K562 (cell line): ENCODE measurements at regions not wholly inside any gene's neighbourhood (a gene's known extent, or its start where the extent isn't known, plus 50 kb on each side); places are given as distances from the start of the nearest gene placed in this dataset.

Experiments used
- BCLAF1 ChIP-seq, 2 experiments: fragments of 450-650 bp in 1 of 2; IDR thresholded peaks; 2 replicates each; pipeline ENCODE4 v1.6.1; 2011 to 2017; ENCODE audit warnings: low read depth in 2 of 2, antibody characterized with exemption in 1 of 2, borderline replicate concordance in 1 of 2, low read length in 1 of 2, mild to moderate bottlenecking in 1 of 2, mixed read lengths in 1 of 2; ENCODE audit not compliant: control insufficient read depth in 1 of 2
- EP300 ChIP-seq: IDR thresholded peaks from 2 replicates; pipeline ENCODE4 v1.6.1; 2012; ENCODE audit warnings: low read length, improper control_type of control experiment
- NFRKB ChIP-seq: fragments of 450-650 bp; IDR thresholded peaks from 2 replicates; pipeline ENCODE4 v1.6.1; 2016; ENCODE audit warnings: low read depth
- RHOXF2B ChIP-seq: fragments of 250-450 bp; sonication (Bioruptor Pico); conservative IDR thresholded peaks from 2 replicates; pipeline ENCODE4 v1.5.1; 2021
- ZBTB40 ChIP-seq, 2 experiments: fragments of 450-650 bp in 1 of 2; sonication (generic) in 1 of 2; formaldehyde crosslinking in 1 of 2; IDR thresholded peaks; 2 replicates each; pipeline versions ENCODE4 v1.7.1 to v1.9.0; 2016 to 2022; ENCODE audit warnings: inconsistent platforms in 1 of 2, mild to moderate bottlenecking in 1 of 2, missing genetic modification reagents in 1 of 2
- ZNF407 ChIP-seq: fragments of 450-650 bp; IDR thresholded peaks from 2 replicates; pipeline ENCODE4 v1.6.1; 2016; ENCODE audit warnings: low read depth
- TF ChIP-seq, protein P1 (sequence below): fragments of 250-450 bp; sonication (Bioruptor Pico); IDR thresholded peaks from 2 replicates; pipeline ENCODE4 v1.5.0; 2020; ENCODE audit warnings: mild to moderate bottlenecking, borderline replicate concordance

- no peak for TF ChIP-seq ZBTB40 (IDR thresholded peaks at IDR 0.05)
- no peak for TF ChIP-seq ZBTB40 (CRISPR knock-in tag; IDR thresholded peaks at IDR 0.05)
- TF ChIP-seq NFRKB, result no peak
- TF ChIP-seq, protein P1, sequence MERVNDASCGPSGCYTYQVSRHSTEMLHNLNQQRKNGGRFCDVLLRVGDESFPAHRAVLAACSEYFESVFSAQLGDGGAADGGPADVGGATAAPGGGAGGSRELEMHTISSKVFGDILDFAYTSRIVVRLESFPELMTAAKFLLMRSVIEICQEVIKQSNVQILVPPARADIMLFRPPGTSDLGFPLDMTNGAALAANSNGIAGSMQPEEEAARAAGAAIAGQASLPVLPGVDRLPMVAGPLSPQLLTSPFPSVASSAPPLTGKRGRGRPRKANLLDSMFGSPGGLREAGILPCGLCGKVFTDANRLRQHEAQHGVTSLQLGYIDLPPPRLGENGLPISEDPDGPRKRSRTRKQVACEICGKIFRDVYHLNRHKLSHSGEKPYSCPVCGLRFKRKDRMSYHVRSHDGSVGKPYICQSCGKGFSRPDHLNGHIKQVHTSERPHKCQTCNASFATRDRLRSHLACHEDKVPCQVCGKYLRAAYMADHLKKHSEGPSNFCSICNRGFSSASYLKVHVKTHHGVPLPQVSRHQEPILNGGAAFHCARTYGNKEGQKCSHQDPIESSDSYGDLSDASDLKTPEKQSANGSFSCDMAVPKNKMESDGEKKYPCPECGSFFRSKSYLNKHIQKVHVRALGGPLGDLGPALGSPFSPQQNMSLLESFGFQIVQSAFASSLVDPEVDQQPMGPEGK (CRISPR knock-in tag), result no peak
- no peak for TF ChIP-seq BCLAF1 (IDR thresholded peaks at IDR 0.05; ENCODE audit: borderline replicate concordance in 1 of 2, control insufficient read depth in 1 of 2, low read depth in 2 of 2, low read length in 1 of 2)
- no peak for TF ChIP-seq EP300
- TF ChIP-seq RHOXF2B, result no peak
- no peak for TF ChIP-seq ZNF407
Measured at GRCh38 chr13:78309497-78310180, 293.7 kb downstream of the POU4F1 start.
